Kidney glomerular epithelial cell (primary cell): ENCODE measurements at regions not wholly inside any gene's neighbourhood (a gene's known extent, or its start where the extent isn't known, plus 50 kb on each side); places are given as distances from the start of the nearest gene placed in this dataset.
"Not testable (repeated sequence)": the region's sequence is repeated elsewhere in the genome, so short reads cannot be mapped to it uniquely, and the experiment has no call there.

Experiments used
- DNase-seq: peaks from one replicate; lab custom pipeline; 2025; lab: John Stamatoyannopoulos, UW

DNA sequence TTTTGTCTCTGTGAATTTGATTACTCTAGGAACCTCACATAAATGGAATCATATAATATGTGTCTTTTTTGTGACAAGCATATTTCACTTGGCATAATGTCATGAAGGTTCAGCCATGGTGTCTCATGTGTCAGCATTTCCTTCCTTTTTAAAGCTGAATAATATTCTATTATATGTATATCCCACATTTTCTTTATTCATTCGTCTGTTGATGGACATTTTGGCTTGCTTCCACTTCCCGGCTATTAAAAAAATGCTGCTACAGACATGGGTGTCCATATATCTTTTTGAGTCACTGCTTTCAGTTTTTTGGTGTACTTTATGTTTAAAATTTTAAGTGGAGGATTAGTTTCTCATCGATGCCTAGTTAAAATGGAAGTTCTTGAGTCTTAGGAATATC is 59.8 kb upstream of the C5orf63 start:
- DNase-seq = no peak

DNA sequence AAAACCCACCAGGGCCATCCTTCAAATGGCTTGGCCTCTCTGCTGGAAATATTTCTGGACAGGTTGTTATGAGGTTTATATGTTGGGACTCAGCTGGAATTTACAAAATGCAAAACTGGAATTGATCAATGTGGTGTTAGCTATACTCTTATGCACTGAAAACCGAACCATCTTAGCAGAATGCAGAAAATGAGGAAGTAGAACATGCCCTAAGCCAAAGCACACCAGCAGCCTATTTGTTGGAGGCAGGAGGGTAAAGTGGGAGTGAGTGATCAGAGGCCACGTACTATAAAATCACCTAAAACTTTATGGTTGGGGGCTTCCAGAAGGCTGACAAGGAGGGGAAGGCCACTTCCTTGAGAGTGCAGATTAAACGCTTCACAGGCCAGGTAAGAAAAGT is 63.6 kb upstream of the C5orf63 start:
- no peak for DNase-seq

- DNase-seq = no peak
Observed at GRCh38 chr5:127143722-127144121, 70.4 kb upstream of the C5orf63 start.

- no peak for DNase-seq
Observed at GRCh38 chr5:127153031-127153430, 79.7 kb upstream of the C5orf63 start.

DNA sequence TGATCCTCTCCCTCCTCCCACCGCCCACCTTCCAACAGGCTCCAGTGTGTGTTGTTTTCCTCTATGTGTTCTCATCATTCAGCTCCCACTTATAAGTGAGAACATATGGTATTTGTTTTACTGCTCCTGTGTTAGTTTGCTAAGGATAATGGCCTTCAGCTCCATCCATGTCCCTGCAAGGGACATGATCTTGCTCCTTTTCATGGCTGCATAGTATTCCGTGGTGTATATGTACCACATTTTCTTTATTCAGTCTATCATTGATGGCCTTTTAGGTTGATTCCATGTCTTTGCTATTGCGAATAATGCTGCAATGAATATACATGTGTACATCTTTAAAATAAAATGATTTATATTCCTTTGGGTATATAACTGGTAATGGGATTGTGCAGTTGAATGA is 80.2 kb upstream of the C5orf63 start:
- DNase-seq = no peak

DNA sequence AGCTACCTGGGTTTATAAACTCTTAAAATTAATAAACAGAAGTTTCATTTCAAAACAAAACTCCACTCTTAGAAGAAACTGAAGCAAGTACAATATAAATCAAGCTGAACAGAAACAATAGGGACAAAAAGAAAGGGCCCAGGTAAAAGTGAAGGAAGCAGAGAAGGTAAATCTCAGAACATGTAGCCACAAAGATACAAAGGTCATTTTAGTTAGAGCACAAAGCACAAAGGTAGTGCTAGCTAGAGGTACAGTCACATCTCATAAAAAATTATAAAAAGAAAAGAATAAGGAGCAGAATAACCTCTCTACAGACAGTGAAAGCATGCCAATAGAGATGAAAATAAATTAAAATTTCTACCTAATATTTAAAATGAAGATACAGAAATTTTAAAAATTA is 90.4 kb upstream of the C5orf63 start:
- no peak for DNase-seq

DNA sequence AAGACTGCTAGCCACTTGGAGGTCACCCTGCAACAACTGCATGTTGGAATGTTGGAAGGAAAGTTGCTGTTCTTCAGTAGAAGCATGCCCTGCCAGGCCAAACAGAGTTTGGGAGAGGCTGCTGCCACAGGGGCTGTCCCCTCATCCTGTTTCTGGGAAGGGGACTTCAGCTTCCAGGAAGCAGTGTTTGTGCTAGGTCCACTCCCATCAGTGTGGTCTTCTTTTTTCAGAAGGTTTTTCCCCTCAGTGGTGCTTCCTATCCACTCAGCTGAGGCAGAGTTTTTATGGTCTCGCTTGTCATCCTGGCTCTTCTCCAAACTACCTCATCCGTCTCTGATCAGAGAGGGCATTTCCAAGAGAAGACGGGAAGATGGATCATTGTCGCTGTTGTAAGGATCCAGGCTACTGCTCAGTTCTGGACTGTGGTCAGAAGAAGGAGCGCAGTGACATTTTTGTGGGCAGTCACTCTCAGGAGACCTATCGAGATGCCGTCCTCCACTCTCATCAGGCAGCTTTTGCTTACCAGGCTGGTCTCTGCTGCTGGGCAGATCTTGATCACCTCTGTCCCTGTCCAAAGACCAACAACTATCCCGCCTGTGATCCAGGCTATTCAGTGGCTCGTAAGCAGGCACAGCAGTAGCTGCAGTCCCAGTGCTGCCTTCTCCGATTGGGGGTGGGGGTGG is 97.8 kb upstream of the C5orf63 start:
- no peak for DNase-seq

GRCh38 chr5:127176769-127177168 is 103.5 kb upstream of the C5orf63 start:
- DNase-seq = no peak

DNA sequence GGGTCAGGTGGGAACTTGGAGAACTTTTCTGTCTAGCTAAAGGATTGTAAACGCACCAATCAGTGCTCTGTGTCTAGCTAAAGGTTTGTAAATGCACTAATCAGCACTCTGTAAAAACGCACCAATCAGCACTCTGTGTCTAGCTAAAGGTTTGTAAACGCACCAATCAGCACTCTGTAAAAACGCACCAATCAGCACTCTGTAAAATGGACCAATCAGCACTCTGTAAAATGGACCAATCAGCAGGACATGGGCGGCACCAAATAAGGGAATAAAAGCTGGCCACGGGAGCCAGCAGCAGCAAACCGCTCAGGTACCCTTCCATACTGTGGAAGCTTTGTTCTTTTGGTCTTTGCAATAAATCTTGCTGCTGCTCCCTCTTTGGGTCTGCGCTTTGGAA is 108.0 kb upstream of the MEGF10 start:
- not testable (repeated sequence) for DNase-seq

- DNase-seq = no peak
Observed at GRCh38 chr5:127183332-127183731, 107.3 kb upstream of the MEGF10 start.

- DNase-seq = no peak
Observed at GRCh38 chr5:127184851-127185250, 105.7 kb upstream of the MEGF10 start.

- peak; percentile 55 for DNase-seq
Observed at GRCh38 chr5:127186657-127187056, 103.9 kb upstream of the MEGF10 start.

DNA sequence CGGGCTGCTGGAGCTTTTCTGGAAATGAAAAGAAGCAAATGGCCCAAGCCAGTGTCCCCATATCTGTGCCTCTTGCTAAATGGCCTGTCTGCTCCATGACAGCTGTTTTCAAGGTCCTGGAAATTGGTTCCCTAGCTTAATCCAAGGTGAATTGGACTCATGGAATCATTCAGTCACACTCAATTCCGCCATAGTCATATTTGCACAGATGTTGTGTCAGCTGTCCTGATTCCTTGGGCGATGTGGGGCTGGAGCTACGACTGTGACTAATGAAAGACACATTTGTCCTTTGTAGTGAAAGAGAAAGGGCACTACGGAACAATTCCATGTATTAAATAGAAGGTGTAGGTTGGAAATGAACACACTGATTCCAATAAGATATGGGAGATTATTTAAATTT is 102.9 kb upstream of the MEGF10 start:
- DNase-seq = no peak

DNA sequence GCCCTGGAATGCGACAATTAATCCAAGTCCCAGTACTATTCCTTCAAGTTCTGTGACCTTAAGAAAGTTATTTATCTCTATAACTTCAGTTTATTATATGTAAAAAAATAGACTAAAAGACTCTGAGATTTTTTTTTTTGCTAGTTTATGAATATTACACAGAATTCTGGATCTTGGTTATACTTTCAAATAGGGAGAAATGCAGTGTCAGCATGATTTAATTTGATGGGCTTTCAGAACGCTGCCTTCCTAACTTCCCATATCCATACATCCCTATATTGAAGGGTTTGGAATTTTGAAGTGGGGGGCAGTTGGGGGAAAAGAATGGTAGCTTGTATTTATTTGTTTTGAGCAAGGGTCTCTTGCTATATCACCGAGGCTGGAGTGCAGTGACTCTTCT is 98.4 kb upstream of the MEGF10 start:
- no peak for DNase-seq

DNA sequence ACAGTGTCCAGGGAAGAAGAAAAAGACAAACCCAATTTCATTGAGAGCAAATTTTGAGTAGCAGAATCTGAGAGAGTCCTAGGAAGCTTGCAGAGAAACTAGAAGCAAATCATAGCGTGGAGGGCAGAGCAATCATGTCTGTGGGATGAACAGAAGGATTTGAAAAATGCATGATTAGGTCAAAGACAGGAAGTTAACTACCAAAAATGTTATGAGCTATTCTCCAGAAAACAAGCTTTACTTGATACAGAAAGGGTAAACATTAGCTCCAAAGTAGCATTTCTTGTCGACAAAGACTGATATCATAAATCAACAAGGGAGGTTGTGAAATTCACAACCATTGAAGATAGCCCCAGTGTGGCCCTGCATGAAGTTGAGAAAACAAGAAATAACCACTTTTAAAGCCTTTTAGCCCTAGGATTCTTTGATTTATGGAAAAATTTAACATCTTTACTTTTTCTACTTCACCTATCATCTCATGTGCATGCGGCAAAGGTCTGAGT is 97.7 kb upstream of the MEGF10 start:
- DNase-seq = no peak

DNA sequence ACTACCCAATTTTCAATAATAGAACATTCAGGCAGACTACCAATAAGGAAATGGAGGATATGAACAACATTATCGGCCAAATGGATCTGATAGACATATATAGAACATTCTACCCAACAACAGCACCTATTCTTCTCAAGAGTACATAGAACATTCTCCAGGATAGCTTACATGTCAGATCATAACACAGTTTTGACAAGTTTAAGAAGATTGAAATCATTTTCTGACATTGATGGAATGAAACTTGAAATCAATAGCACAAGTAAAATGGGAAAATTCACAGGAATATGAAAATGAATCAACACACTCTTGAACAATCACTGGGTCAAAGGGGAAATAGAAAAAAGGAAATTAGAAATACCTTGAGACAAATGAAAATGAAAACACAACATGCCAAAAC is 94.6 kb upstream of the MEGF10 start:
- DNase-seq = no peak

DNA sequence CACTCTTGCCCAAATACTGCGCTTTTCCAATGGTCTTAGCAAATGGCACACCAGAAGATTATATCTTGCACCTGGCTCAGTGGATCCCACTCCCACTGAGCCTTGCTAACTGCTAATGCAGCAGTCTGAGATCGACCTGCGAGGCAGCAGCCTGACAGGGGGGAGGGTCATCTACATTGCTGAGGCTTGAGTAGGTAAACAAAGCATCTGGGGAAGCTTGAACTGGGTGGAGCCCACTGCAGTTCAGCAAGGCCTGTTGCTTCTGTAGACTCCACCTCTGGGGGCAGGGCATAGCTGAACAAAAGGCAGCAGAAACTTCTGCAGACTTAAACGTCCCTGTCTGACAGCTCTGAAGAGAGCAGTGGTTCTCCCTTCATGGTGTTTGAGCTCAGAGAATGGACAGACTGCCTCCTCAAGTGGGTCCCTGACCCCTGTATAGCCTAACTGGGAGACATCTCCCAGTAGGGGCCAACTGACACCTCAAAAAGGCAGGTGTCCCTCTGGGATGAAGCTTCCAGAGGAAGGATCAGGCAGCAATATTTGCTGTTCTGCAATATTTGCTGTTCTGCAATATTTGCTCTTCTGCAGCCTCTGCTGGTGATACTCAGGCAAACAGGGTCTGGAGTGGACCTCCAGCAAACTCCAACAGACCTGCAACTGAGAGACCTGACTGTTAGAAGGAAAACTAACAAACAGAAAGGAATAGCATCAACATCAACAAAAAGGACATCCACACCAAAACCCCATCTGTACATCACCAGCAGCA is 93.0 kb upstream of the MEGF10 start:
- DNase-seq = not testable (repeated sequence)

DNA sequence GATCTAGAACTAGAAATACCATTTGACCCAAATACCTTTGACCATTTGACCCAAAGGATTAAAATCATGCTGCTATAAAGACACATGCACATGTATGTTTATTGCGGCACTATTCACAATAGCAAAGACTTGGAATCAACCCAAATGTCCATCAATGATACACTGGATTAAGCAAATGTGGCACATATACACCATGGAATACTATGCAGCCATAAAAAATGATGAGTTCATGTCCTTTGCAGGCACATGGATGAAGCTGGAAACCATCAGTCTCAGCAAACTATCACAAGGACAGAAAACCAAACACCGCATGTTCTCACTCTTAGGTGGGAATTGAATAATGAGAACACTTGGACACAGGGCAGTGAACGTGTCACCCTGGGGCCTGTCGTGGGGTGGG is 87.9 kb upstream of the MEGF10 start:
- not testable (repeated sequence) for DNase-seq

DNA sequence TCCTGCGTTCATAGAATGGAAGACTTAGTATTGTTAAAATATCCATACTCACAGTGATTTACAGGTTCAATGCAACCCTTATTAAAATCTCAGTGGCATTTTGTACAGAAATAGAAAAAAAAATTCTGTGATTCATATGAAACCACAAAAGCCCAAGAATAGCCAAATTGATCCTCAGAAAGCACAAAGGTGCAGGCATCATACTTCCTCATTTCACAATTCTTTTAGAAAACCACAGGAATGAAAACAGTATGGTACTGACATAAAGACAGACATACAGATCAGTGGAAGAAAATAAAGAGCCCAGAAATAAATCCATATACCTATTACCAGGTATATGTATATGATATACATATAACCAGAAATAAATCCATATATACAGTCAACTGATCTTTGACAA is 86.8 kb upstream of the MEGF10 start:
- peak; percentile 35 for DNase-seq

DNA sequence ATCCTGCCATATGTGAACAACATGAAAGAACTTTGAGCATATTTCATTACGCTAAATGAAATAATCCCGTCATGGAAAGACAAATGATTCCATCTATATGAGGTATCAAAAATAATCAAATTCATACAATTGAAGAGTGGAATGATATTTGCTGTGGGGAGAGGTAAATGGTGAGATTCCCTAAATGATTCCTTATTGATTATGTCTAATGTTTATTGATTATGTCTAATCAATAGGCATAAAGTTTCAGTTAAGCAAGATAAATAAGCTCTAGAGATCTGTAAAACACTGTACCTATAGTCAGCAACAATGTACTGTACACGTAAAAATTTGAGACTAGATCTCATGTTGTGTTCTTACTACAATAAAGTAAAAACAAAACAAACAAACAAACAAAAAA is 85.4 kb upstream of the MEGF10 start:
- no peak for DNase-seq

GRCh38 chr5:127206320-127207113 is 84.1 kb upstream of the MEGF10 start:
- DNase-seq = peak; percentile 80

- DNase-seq = no peak
Observed at GRCh38 chr5:127210042-127210441, 80.6 kb upstream of the MEGF10 start.

GRCh38 chr5:127213231-127213630 is 77.4 kb upstream of the MEGF10 start:
- DNase-seq = no peak
